Endothelial cell of umbilical vein (primary cell): ENCODE measurements at regions not wholly inside any gene's neighbourhood (a gene's known extent, or its start where the extent isn't known, plus 50 kb on each side); places are given as distances from the start of the nearest gene placed in this dataset.

ENCODE experiments used
- BruUV-seq: library from RNA; stranded (reverse); fragments of 400-500 nt; replicated peaks from 2 replicates; lab custom pipeline; 2021; lab: Mats Ljungman, UMichigan
- CTCF ChIA-PET: fragments of 300-600, 350-600 bp; sonication (Branson Sonifier 250); formaldehyde crosslinking; loops from one replicate; lab custom pipeline; 2021; ENCODE audit warnings: antibody characterized with exemption, inconsistent platforms; lab: Charles Lee
- POLR2A ChIA-PET: fragments of 300-600, 350-600 bp; sonication (Branson Sonifier 250); formaldehyde crosslinking; loops from one replicate; lab custom pipeline; 2021; ENCODE audit warnings: antibody characterized with exemption, inconsistent platforms; lab: Charles Lee
- DNase-seq: peaks from one replicate; pipeline ENCODE4 v3.0.0-alpha.2; 2011; ENCODE audit warnings: low read depth, low spot score
- FAIRE-seq: peaks from 2 replicates; lab custom pipeline; 2011; peaks lifted over from hg19 to GRCh38; lab: Jason Lieb, UNC
- H2AFZ ChIP-seq: 2 replicates; pipeline ENCODE4 v1.6.0; 2012; ENCODE audit warnings: low read depth, low read length, control low read depth, inconsistent platforms
- H3K27ac ChIP-seq: 2 replicates; pipeline ENCODE4 v1.5.1; 2011; ENCODE audit warnings: low read depth, mild to moderate bottlenecking, control low read depth, low read length, moderate library complexity; ENCODE audit not compliant: insufficient read depth
- H3K27me3 ChIP-seq, 2 experiments: 2 replicates each; pipeline versions ENCODE4 v1.6.0 to v1.6.1; 2011; ENCODE audit warnings: low read length in 2 of 2, mixed read lengths in 1 of 2; ENCODE audit not compliant: control insufficient read depth in 2 of 2, insufficient read depth in 2 of 2
- H3K36me3 ChIP-seq, 2 experiments: 2 replicates in 1 of 2; 3 replicates in 1 of 2; pipeline ENCODE4 v1.5.1; 2011; ENCODE audit warnings: low read length in 2 of 2, mild to moderate bottlenecking in 1 of 2, moderate library complexity in 1 of 2; ENCODE audit not compliant: control insufficient read depth in 2 of 2, insufficient read depth in 2 of 2; ENCODE audit errors: extremely low read depth in 1 of 2
- H3K4me1 ChIP-seq: 3 replicates; pipeline ENCODE4 v1.5.1; 2011; ENCODE audit warnings: mild to moderate bottlenecking, low read length; ENCODE audit not compliant: control insufficient read depth, insufficient read depth; ENCODE audit errors: extremely low read depth
- H3K4me2 ChIP-seq: 2 replicates; pipeline ENCODE4 v1.6.1; 2011; ENCODE audit warnings: low read length, control low read depth, mixed read lengths; ENCODE audit not compliant: insufficient read depth
- H3K4me3 ChIP-seq, 3 experiments: fragments of 200-600 bp in 1 of 3; sonication (generic), shearing (Covaris generic) in 1 of 3; replicated peaks in 1 of 3; 2 replicates each; pipeline ENCODE4 v1.5.1; 2011 to 2016; ENCODE audit warnings: control low read depth in 3 of 3, low read length in 3 of 3, mild to moderate bottlenecking in 2 of 3, inconsistent platforms in 1 of 3, low read depth in 1 of 3, moderate library complexity in 1 of 3; ENCODE audit not compliant: insufficient read depth in 1 of 3
- H3K79me2 ChIP-seq: 2 replicates; pipeline ENCODE4 v1.6.0; 2012; ENCODE audit warnings: low read length, inconsistent platforms; ENCODE audit not compliant: control insufficient read depth, insufficient read depth
- H3K9ac ChIP-seq: replicated peaks from 2 replicates; pipeline ENCODE3; 2011; ENCODE audit warnings: low read length, control low read depth; ENCODE audit not compliant: insufficient read depth; ENCODE audit errors: extremely low read depth
- H3K9me1 ChIP-seq: replicated peaks from 3 replicates; pipeline ENCODE4 v1.6.0; 2011; ENCODE audit warnings: mild to moderate bottlenecking, low read length; ENCODE audit not compliant: control insufficient read depth, insufficient read depth; ENCODE audit errors: extremely low read depth
- H3K9me3 ChIP-seq: replicated peaks from 2 replicates; pipeline ENCODE4 v1.5.1; 2012; ENCODE audit warnings: low read length, inconsistent platforms; ENCODE audit not compliant: control insufficient read depth, insufficient read depth
- H4K20me1 ChIP-seq: replicated peaks from 2 replicates; pipeline ENCODE3; 2011; ENCODE audit warnings: mild to moderate bottlenecking, low read length; ENCODE audit not compliant: control insufficient read depth, insufficient read depth; ENCODE audit errors: extremely low read depth
- CTCF ChIP-seq, 2 donors: IDR thresholded peaks; 1 replicate in 1 of 2; 2 replicates in 1 of 2; pipeline ENCODE4 v1.5.1; 2011; ENCODE audit warnings: low read length in 2 of 2, mild to moderate bottlenecking in 2 of 2, moderate library complexity in 2 of 2, control low read depth in 1 of 2, inconsistent platforms in 1 of 2, low read depth in 1 of 2; ENCODE audit not compliant: insufficient read depth in 1 of 2; ENCODE audit errors: extremely low read depth in 1 of 2
- EZH2 ChIP-seq: IDR thresholded peaks from 2 replicates; pipeline ENCODE4 v1.6.1; 2012; ENCODE audit warnings: borderline replicate concordance, low read depth, mild to moderate bottlenecking, moderate library complexity, low read length, inconsistent platforms; ENCODE audit not compliant: severe bottlenecking
- FOS ChIP-seq: IDR thresholded peaks from 2 replicates; pipeline ENCODE4 v1.6.1; 2011; ENCODE audit warnings: mild to moderate bottlenecking, low read length, moderate library complexity, borderline replicate concordance; ENCODE audit not compliant: insufficient read depth
- GATA2 ChIP-seq: IDR thresholded peaks from 2 replicates; pipeline ENCODE4 v1.7.0; 2011; ENCODE audit warnings: low read depth, mild to moderate bottlenecking, moderate library complexity, mixed read lengths, low read length; ENCODE audit not compliant: insufficient read length, insufficient read depth
- JUN ChIP-seq: IDR thresholded peaks from 2 replicates; pipeline ENCODE4 v1.6.1; 2011; ENCODE audit warnings: borderline replicate concordance, low read depth; ENCODE audit not compliant: insufficient read length, insufficient read depth
- MYC ChIP-seq: IDR thresholded peaks from one replicate; pipeline ENCODE4 v1.6.1; 2011; ENCODE audit warnings: mild to moderate bottlenecking, low read depth, low read length
- POLR2A ChIP-seq: IDR thresholded peaks from 2 replicates; pipeline ENCODE4 v1.6.1; 2012; ENCODE audit warnings: low read depth, mild to moderate bottlenecking, control low read depth, low read length
- POLR2AphosphoS5 ChIP-seq: IDR thresholded peaks from 2 replicates; pipeline ENCODE4 v1.6.1; 2012; ENCODE audit warnings: low read depth, mild to moderate bottlenecking, control low read depth, low read length, moderate library complexity; ENCODE audit not compliant: insufficient read depth
- dilution Hi-C: fragments of 300-500 bp; cut with MboI; formaldehyde crosslinking; loops from one replicate; pipeline ENCODE4 v1.15.0; 2019; ENCODE audit warnings: low sequenced_read_pairs; ENCODE audit not compliant: extremely low pct_ligation_motif_present
- intact Hi-C: fragments of 100-400 bp; cut with micrococcal nuclease; formaldehyde crosslinking; loops from one replicate; pipeline ENCODE4 v1.10.0; 2022
- TF ChIP-seq, protein P1 (sequence below): IDR thresholded peaks from 2 replicates; pipeline ENCODE4 v1.6.1; 2011; ENCODE audit not compliant: insufficient read depth, insufficient read length

DNA sequence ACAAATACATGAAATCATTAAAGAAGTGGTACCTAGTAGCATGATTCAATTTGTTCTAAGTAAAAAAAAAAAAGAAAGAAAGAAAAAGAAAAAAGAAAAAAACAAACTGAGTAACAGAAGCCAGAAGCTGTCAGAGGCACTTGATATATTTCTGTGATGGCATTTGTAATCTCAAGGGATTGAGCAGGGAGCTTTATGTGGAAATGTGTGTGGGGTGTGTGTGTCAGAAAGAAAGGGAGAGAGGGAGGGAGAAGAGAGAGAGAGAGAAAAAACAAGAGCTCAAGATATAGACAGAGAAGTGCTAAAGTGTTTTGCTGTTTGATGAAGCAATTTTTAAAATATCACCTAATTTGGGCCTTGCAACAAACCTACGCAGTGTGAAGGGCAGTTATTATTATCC lies 357.6 kb upstream of the PCDH15 start:
- Histone ChIP-seq H2AFZ (no peak overlapping the region), H3K27me3 (no peaks in the 10 kb centered on the region), H3K79me2 (no peaks in the 10 kb centered on the region), H3K9me3 (no peaks in the 10 kb centered on the region), H3K9me1 (no peaks in the 10 kb centered on the region), H3K4me3 (no peak overlapping the region), H3K4me2 (no peak overlapping the region), H3K36me3 (no peaks in the 10 kb centered on the region), H3K4me1 (no peaks in the 10 kb centered on the region), H3K27ac (no peak overlapping the region), H3K9ac (no peak overlapping the region), H4K20me1 (no peaks in the 10 kb centered on the region)
- DNase-seq (no peak), FAIRE-seq (no peak)
- TF ChIP-seq POLR2A, result no peak
- no peak for TF ChIP-seq MYC
- no peak for TF ChIP-seq JUN
- TF ChIP-seq, protein P1, sequence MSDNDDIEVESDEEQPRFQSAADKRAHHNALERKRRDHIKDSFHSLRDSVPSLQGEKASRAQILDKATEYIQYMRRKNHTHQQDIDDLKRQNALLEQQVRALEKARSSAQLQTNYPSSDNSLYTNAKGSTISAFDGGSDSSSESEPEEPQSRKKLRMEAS, result no peak
- TF ChIP-seq GATA2, result no peak
- TF ChIP-seq FOS, result no peak
- TF ChIP-seq CTCF (IDR thresholded peaks at IDR 0.05; ENCODE audit: extremely low read depth in 1 of 2, insufficient read depth in 1 of 2, low read depth in 1 of 2, low read length in 2 of 2), result no peak
- no peak for TF ChIP-seq POLR2AphosphoS5
- no peak for TF ChIP-seq EZH2
- no TSS peak for BruUV-seq
- intact Hi-C loops (no loop called here), dilution Hi-C loops (no loop called here)
- ChIA-PET POLR2A (no interaction called here), CTCF (interaction anchor here (0.7 kb wide), 1 partner anchor 12 kb away, joined by 3 read pairs; no protein-coding TSS in a partner anchor)
